Fibroblast of skin of scalp (primary cell): ENCODE measurements at regions not wholly inside any gene's neighbourhood (a gene's known extent, or its start where the extent isn't known, plus 50 kb on each side); places are given as distances from the start of the nearest gene placed in this dataset.
A peak's percentile ranks its signal among the peaks of the same experiment; 100 is the strongest.

Experiments used
- DNase-seq: peaks from one replicate; pipeline ENCODE4 v3.0.0-alpha.2; 2013

- DNase-seq = no peak
Observed at GRCh38 chr4:159445692-159446091, 342.8 kb downstream of the RAPGEF2 start.

- peak; percentile 80 for DNase-seq
Observed at GRCh38 chr4:159446266-159446976, 343.5 kb downstream of the RAPGEF2 start.

DNA sequence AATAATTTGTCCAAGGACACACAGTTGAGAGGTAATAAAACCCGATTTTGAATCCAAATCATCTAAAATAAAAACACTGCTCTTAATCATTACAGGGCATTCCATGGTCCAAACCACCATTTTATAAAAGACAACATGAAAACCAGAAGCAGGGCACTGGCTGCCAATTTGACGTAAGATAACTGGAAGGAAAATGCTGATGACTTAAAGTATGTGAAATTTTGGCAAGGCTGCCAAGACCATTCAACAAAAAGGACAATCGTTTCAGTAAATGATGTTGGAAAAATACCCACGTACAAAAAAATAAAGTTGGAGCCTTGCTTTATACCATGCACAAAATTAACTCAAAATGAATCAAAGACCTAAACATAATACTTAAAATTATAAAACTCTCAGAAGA, 344.4 kb downstream of the RAPGEF2 start:
- DNase-seq = no peak

GRCh38 chr4:159451006-159451405, 348.1 kb downstream of the RAPGEF2 start:
- DNase-seq = no peak

- peak; percentile 46 for DNase-seq
Observed at GRCh38 chr4:159455675-159456237, 352.9 kb downstream of the RAPGEF2 start.

GRCh38 chr4:159460371-159460770, 357.5 kb downstream of the RAPGEF2 start:
- DNase-seq = no peak

- DNase-seq = no peak
Observed at GRCh38 chr4:159463235-159463634, 360.4 kb downstream of the RAPGEF2 start.

- no peak for DNase-seq
Observed at GRCh38 chr4:159464302-159464701, 361.4 kb downstream of the RAPGEF2 start.

DNA sequence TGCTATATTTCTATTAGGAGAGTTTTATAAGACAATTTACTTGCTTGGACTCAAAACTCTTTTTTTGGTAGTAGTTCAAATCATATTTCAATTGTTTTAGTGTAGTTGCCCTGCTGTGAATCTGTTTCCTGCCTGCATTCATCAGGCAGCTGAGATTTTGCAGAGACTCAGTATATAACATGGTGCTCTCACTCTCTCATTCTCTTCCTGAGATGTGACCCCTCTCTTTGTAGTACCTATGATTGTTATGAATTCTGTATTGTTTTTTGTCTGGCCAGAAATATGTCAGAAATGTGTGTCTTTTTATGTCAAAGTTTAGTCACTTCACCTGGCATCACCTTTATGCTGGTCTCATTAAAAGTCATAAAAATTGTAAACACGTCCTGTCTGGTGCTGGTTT, 374.0 kb downstream of the RAPGEF2 start:
- DNase-seq = no peak

DNA sequence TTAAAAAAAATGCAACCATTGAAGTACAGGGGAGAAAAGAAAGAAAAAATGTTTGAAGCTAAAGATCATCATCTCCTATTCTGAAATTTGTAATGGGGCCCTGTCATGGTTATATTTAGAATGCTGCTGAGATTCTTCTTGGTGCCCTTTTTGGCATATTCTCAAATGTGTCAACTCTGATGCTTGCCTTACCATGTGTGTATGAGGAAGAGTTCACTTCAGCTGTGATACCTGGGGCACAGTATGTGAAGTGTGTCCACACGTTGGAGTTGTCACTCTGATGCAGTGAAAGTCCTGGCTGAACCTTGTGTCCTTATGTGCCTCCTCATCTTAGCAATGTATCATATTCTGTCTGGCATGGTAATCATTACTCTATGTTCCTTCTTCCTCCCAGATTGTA, 377.9 kb downstream of the RAPGEF2 start:
- DNase-seq = no peak

GRCh38 chr4:159481936-159482335, 379.1 kb downstream of the RAPGEF2 start:
- DNase-seq = no peak

- DNase-seq = no peak
Observed at GRCh38 chr4:159483110-159483781, 380.4 kb downstream of the RAPGEF2 start.

DNA sequence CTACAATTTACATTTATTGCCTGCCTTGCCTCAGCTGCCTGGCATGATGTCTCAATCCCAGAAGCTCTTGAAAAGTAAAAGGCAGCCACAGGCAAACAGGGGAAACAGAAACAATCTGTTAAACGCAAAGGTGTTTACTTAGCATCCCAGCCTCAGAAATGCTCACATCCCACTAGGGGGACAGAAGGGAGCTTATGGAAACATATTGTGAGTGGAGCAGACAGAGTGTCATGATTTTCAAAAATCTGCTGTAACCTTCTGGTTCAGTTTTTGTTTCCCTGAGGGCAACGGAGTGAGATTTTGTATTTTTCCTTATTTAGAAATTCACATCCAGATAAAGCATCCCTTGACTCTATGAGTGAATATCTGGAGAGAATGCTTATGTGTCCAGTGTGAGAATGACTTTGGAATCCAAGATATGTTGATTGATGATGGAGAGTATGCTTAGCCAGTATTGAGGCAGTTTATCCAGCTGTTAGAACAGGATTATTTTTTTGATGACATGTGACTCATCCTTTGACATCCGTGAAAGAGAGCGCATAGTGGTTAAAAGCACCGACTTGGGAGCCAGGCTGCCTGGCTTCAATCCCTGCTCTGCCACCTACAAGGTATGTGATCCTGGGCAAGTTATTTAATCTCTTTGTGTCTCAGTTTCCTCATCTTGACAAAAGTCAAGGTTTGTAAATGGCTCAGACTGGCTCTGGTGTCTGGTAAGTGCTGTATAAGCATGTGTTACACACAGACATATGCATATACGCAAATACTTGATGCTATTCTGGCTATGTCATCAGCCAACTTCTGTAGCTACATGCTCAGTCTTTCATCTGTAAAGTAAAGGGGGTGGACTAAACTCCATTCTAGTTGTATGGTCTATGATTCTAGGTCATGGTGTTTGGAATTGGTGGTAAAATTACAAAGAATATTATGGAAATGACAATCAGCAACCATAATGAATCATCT, 381.2 kb downstream of the RAPGEF2 start:
- DNase-seq = peak; percentile 46

GRCh38 chr4:159484864-159485263, 382.0 kb downstream of the RAPGEF2 start:
- DNase-seq = no peak

DNA sequence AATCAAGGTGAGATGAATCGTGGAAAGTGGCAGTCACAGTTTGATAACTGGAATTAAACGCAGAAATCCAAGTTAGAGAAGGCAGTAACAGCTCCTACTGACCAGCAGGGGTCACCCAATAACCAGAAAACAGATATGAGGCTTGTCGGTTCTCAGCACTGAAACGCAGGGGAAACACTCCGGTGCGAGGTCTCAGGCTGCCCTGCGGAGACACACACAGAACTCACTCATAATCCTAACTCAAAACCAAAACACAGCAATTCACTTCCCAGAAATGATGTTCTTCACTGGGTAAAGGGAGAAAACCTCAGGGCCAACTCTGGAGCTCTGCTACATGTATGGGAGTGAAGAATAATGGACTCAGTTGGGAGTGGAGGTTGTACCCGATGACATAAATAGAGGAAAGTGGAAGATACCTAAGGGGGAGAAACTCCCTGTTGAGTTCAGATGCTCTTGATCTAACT, 384.4 kb downstream of the RAPGEF2 start:
- DNase-seq = peak; percentile 82

DNA sequence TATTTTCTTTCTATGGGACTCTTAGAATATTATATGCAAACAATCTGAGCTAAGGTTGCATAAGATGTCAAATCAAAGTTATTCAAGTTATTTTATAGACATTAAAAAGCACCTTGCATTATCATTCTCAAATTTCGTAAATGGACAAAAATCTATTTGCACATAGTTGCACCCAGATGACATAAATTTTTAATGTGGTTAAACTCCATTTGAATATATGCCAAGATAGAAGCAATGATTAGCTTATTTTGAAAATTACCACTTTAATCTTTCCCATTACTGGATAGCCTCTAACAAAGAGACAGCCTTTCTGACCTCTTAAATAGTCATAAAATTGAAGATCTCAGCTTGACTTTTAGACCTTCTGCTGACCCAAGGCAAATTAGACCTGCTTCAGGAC, 386.8 kb downstream of the RAPGEF2 start:
- DNase-seq = no peak

DNA sequence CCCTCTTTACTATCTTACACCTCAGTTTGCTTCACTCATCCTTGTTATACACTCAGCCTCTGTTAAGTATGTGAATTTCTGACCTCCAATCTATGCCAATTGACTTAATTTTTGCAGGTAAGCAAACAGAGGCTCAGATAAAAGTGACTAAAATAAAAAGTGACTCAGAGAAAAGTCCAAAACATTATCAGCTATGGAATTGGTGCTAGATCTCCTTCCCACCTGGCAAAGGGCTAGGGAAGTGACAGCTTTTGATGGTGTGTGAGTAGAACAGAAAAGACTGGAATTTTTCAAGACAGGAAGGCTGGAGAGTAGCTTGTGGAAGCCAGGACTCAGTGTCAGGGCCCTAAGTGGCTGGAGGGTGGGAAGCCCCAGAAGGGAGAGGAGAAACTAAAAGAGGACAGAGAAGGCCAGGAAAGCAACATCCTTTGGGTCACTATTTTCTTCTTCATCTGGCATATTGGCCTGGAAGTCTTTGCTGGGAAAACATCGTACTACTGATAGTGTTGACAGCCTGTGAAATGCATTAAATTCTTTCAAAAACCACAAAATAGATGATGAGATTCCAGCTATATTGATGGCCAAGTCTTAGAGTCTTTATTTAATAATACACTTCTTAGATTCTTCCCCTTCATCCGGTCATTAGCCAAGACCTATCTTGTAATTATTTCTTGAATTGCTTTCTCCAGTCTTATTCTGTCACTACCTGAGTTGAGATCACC, 392.8 kb downstream of the RAPGEF2 start:
- DNase-seq = peak; percentile 56

GRCh38 chr4:159496248-159496647, 393.4 kb downstream of the RAPGEF2 start:
- no peak for DNase-seq

DNA sequence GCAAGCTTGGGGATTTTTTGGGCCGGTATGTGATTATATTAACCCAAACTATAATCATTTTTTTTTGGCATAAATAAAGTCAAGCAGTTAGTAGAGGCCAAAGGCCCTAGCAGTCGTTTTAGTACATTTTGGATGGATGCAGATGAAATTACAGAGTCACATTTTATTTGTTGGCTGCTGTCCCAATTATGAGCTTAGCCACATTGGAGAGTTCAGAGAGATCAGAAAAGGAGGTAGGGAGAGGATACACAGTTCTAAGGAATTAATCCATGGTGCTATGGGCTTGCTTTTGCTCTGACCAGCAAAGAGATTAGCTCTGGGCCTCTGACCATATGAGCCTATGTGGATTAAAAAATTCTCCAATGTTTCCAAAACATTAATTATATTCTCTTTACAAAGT, 395.1 kb downstream of the RAPGEF2 start:
- DNase-seq = no peak

GRCh38 chr4:159498446-159499115, 395.7 kb downstream of the RAPGEF2 start:
- DNase-seq = no peak

DNA sequence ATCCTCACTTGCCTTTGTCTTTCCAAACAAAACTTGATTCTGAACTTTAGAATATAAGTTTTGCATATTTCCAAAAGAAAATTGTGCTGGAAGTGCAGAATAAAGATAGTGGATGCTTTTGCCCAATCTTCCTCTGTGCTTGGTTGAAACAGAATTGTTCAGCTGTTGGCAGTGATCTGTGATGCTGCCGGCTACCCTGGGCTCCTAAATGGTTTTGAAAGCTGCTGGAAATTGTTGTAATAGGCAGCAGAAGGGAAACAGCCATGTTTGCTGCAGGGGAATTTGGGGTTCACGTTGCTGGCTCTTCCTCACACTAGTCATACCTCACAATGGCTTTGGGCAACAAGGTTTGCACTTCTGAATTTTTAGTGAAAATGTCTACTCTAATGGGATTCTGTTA, 398.0 kb downstream of the RAPGEF2 start:
- DNase-seq = no peak
